HG03565 (cell line): ENCODE measurements at regions not wholly inside any gene's neighbourhood (a gene's known extent, or its start where the extent isn't known, plus 50 kb on each side); places are given as distances from the start of the nearest gene placed in this dataset.
"Not testable (repeated sequence)": the region's sequence is repeated elsewhere in the genome, so short reads cannot be mapped to it uniquely, and the experiment has no call there.

Experiments used
- ATAC-seq: cut with Tn5 transposase; IDR thresholded peaks from one replicate; pipeline ENCODE4 v1.9.1; 2021; ENCODE audit warnings: mild to moderate bottlenecking, moderate library complexity; ENCODE audit not compliant: unreplicated experiment

GRCh38 chr9:25288195-25288594, 390.0 kb downstream of the TUSC1 start:
- not testable (repeated sequence) for ATAC-seq

DNA sequence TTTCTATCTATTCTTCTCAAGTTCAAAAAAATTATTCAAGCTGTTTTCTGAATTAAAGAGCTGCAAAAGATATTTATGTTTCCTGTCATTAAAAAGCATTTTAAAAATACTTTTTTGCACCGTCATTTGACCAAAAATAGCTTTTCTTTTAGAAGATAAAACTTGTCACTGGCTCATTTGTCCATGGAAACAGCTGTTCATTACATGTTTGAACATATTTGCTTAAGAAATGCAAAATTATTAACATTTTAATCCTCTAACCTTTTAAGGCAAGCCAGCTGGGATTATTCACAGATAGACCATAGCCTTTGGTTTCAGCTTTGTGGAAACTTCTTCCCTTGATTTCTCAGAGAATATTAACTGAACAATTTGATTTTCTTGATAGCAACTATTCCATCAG, 393.9 kb downstream of the TUSC1 start:
- no peak for ATAC-seq

GRCh38 chr9:25282946-25283345, 395.3 kb downstream of the TUSC1 start:
- no peak for ATAC-seq

GRCh38 chr9:25261445-25261844, 416.8 kb downstream of the TUSC1 start:
- ATAC-seq, result no peak

DNA sequence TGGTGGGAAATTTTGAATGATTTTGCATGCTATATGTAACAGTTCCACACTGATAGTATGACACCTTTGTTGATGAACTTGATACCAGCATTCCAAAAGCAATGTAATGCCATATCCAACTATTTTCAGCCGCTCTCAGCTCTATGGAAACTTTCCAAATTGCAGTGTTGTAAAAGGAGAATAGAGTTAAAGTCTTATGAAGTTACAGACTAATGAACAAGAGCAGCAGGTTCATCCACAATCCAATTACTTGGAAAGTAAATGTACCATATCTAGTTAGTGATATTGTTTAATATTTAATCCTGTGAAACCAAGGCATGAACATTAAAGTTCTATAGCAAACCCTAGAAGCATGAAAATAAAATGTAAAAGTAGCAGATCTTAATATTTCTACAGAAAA, 418.2 kb downstream of the TUSC1 start:
- no peak for ATAC-seq

DNA sequence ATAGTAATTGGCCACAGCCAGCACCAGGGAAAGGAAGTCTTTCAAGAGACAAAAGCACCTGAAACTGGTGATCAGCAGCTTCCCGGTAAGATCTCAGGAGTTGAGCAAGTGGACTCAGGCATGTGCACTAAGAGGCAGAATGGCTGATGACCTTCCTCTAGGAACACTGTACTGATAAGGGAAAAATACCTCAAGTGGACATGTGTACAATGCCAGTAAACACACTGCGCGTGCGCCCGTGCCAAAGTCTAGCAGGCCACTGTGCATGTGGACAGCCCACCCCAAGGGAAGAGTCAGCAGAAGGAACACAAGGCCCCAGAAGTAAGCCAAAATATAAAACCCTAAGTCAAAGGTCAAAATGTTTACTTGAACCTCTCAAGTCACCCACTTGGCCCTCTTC, 423.0 kb downstream of the TUSC1 start:
- no peak for ATAC-seq

- no peak for ATAC-seq
These were observed 424.2 kb downstream of the TUSC1 start for GRCh38 chr9:25254051-25254450.

DNA sequence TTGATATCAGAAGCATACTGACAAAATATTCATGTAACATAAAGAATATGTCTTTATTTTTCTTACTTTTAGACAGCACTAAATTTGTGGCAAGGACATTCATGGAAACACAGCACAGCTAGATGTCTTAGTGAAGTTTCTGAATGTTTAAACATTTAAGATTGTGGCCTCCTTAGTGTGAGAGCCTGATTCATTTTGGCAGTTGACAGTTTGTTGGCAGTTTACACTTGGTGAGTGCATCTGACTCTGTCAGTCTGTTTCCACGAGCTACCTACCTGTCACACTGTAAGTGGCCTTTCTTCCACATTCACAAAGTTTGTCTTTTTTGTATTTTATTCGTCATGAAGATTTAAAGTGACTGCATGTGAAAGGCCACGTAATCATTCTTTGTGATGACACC, 436.8 kb downstream of the TUSC1 start:
- ATAC-seq, result no peak

GRCh38 chr9:25226901-25227686, 451.1 kb downstream of the TUSC1 start:
- no peak for ATAC-seq

DNA sequence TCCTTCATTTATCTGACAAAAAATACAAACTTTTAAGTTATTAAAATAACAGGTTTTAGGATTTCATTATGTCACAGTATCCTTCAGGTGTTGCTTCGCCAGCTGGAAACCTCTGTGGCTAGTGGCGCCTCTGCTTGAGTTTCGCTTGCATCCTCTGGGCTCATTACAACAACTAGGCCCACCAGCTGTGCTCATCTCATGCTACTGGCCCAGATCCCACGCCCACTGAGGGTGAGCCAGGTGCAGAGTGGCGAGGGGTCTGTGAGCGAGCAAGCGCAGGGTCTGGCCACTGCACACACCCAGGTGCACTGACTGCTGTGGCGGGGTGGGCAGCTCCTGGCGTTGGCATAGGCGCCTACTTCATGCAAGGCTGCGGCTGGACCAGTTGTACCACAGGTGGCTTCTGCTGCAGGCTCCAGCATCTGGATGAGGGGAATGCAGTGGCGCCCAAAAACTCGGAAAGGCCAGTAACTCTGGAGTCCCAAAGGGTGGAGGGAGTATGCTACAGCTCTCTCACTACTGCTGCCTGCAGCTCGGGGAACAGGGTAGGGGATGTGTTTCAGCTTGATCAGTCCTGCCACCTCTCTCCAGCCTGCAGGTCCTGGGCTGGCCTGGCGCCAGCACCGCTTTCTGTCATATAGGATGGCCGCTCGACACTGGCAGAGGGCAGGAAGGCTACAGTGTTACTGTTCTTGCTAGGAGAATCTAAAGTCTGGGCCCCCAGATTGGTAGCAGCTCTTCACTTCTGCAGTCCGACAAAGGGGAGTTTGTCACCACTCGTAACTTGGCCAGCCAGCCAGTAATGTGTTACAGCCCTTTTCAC, 452.1 kb downstream of the TUSC1 start:
- ATAC-seq, result no peak

GRCh38 chr9:25224996-25225395, 453.2 kb downstream of the TUSC1 start:
- ATAC-seq, result no peak

DNA sequence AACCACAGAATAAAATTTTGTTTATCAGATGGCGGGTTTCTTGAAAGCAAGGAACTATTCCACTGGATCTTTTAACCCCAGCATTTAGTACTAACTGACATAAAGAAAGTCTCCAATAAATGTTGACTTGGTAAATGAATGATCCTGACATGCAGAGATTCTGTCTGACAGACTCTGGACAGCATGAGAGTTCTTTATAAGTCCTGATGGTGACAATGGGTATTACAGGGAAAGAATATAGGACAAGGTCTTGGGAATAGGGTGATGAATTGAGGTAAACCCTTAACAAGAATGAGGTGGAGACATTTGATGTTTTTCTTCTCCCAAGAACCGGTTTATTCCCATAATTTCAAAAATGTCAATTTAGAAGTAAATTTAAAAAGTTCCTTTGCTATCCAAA, 453.9 kb downstream of the TUSC1 start:
- no peak for ATAC-seq

DNA sequence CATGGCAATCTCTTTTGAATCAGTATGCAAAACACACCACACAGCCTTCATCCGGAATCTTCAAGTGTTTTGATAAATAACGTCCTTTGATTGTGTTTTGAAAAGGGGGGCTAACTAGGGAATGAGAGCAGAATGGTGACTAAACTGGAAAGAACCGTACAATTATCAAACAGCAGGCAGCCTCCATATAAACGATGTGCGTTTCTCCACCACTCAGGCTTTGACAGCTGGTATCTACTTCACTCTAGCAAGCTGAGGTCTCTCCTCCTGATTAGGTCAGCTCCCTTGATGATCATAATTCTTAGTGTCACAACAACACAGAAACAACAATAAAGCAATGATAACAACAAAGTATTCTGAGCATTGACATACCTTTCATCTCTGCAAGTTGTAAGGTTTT, 465.9 kb downstream of the TUSC1 start:
- ATAC-seq, result no peak

GRCh38 chr9:25207402-25208195, 470.6 kb downstream of the TUSC1 start:
- no peak for ATAC-seq

DNA sequence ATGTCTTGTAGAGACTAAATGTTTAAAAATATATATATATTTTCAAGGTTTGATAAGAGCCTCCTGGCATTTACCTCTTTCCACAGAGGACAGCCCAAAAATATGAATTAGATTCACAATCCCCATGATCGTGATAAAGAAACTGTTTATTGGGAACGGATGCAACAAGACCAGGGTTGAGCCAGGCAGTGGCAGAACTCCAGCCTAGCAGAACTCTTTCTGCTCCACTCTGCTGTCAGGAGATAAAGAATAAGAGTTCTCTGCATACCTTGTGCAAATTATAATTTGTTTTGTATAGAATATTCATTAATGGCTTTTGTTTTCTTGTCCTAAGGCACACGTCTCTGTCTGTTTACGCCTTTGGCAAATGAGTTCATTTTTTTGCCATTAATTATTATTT, 472.2 kb downstream of the TUSC1 start:
- no peak for ATAC-seq

DNA sequence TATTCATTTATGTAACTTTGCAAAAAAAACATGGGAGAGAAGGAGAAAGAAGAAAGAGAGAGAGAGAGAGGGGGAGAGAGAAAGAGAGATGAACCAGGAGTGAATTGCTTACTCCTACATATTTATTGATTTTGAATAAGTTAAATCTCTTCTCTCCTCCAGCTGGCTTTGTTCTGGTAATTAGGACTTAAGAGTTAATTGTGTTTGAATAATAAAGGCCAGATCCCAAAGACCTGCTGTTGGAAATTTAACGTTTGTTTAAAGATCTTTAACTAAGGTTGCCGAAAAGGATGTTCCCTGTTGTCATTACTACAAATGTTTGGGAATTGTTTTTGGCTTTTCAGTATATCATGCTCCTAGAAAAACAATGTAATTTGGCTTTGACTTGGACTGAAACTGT, 473.0 kb downstream of the TUSC1 start:
- ATAC-seq, result no peak

- no peak for ATAC-seq
These were observed 500.4 kb downstream of the TUSC1 start for GRCh38 chr9:25177858-25178257.

DNA sequence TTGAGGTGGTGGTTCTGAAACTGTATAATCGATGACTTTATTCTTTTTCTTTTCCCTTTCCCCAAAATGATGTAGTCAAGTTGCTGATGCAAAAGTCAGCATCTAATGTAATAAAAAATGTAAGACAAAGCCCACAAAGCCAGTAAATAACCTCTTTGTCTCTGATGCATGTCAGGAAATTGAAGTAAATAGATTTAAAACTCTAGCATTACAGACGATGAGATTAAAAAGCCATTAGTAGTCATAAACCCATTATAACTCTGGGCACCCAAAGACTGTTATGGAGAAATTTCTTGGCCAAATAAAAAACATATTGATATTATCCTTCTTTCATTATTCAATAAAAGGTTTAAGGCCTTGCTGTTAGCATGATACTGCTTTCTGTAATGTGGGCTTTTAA, 548.7 kb downstream of the TUSC1 start:
- ATAC-seq, result no peak

GRCh38 chr9:25121811-25122210, 556.4 kb downstream of the TUSC1 start:
- ATAC-seq, result no peak

GRCh38 chr9:25119041-25119440, 559.2 kb downstream of the TUSC1 start:
- ATAC-seq, result no peak

DNA sequence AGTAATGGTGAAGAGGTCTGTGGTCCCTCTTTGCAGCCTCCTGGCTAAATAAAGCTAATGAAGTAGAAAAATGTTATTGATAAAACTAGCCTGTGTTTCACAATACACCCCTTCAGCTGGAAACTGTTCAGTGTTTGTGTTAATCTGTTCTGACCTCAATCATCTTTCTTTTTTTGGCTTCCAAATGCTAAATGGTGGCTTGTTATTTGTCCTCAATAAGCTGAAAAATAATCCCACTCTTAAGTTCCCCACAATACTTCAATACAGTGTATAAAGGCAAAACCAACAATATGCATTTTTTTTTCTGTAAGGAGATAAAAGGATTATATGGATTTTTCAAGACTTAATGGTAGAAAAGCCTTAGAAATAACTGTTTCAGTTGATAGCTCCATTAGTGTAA, 560.5 kb downstream of the TUSC1 start:
- ATAC-seq, result no peak
